ENCODE measurements at regions not wholly inside any gene's neighbourhood (a gene's known extent, or its start where the extent isn't known, plus 50 kb on each side); places are given as distances from the start of the nearest gene placed in this dataset.

- 80 to 85% (median 80%) methylated on average over 2 of the region's 2 CpGs for WGBS, 3 donors
- TF ChIP-seq CTCF (IDR thresholded peaks at IDR 0.05), result no peak
- H3K4me3 ChIP-seq, result no peak overlapping the region
- no peaks in the 10 kb centered on the region for H3K27me3 ChIP-seq (ENCODE audit: insufficient read depth in 3 of 3, low read length in 2 of 3)
- no peaks in the 10 kb centered on the region for H3K36me3 ChIP-seq (ENCODE audit: insufficient read depth in 1 of 2, low read depth in 1 of 2)
- no peaks in the 10 kb centered on the region for H3K9me3 ChIP-seq
- no peak overlapping the region for H3K27ac ChIP-seq
- no peak for ATAC-seq
- no peaks in the 10 kb centered on the region for H3K4me1 ChIP-seq
- no peak for DNase-seq
- intact Hi-C loops (cut with DNase I), result no loop called here
Measured at GRCh38 chr4:187274153-187274552, 550.5 kb upstream of the FAT1 start.

- no peaks in the 10 kb centered on the region for H3K36me3 ChIP-seq (ENCODE audit: insufficient read depth in 1 of 2, low read depth in 1 of 2)
- no peak overlapping the region for H3K27ac ChIP-seq
- H3K4me1 ChIP-seq, result no peaks in the 10 kb centered on the region
- no peak overlapping the region for H3K4me3 ChIP-seq
- H3K27me3 ChIP-seq (ENCODE audit: insufficient read depth in 3 of 3, low read length in 2 of 3), result no peaks in the 10 kb centered on the region
- TF ChIP-seq CTCF (IDR thresholded peaks at IDR 0.05), result no peak
- no peaks in the 10 kb centered on the region for H3K9me3 ChIP-seq
- ATAC-seq (no peak), DNase-seq (no peak)
- intact Hi-C loops (cut with DNase I), result no loop called here
- WGBS, 3 donors, result 59 to 69% (median 60%) methylated on average over 7 of the region's 7 CpGs
Measured at GRCh38 chr4:187276736-187277408, 553.2 kb upstream of the FAT1 start.

GRCh38 chr4:187283201-187283955, 559.7 kb upstream of the FAT1 start:
- no peak for TF ChIP-seq CTCF (IDR thresholded peaks at IDR 0.05)
- intact Hi-C loops (cut with DNase I), result no loop called here
- Histone ChIP-seq H3K27ac (no peak overlapping the region), H3K27me3 (ENCODE audit: insufficient read depth in 3 of 3, low read length in 2 of 3) (no peaks in the 10 kb centered on the region), H3K4me3 (no peak overlapping the region), H3K9me3 (no peaks in the 10 kb centered on the region), H3K36me3 (ENCODE audit: insufficient read depth in 1 of 2, low read depth in 1 of 2) (no peaks in the 10 kb centered on the region), H3K4me1 (no peaks in the 10 kb centered on the region)
- 6 to 17% (median 12%) methylated on average over 10 of the region's 10 CpGs for WGBS, 3 donors
- ATAC-seq (no peak), DNase-seq (no peak)

DNA sequence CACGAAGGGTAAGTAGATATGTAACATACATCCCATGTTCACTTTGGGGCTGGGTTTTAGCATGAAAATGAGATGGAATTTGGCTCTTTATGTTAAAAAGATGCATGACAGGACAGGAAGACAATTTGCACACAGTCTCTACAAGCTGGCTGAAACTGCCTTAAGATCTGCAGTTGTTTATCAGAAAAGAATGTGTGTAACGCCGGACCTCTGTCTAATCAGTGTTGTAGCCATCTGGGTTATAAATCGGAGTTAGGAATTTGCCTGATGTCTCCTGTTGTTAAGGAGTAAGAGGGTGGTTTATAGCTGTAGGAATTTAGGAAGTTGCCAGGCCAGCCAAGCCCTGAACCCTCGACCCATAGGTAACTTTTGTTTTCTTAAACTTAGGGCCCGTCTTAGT, 562.9 kb upstream of the FAT1 start:
- Histone ChIP-seq H3K9me3 (no peaks in the 10 kb centered on the region), H3K4me3 (no peak overlapping the region), H3K36me3 (ENCODE audit: insufficient read depth in 1 of 2, low read depth in 1 of 2) (no peaks in the 10 kb centered on the region), H3K27me3 (ENCODE audit: insufficient read depth in 3 of 3, low read length in 2 of 3) (no peaks in the 10 kb centered on the region), H3K27ac (no peak overlapping the region), H3K4me1 (no peaks in the 10 kb centered on the region)
- no peak for TF ChIP-seq CTCF (IDR thresholded peaks at IDR 0.05)
- 45 to 49% (median 46%) methylated on average over 6 of the region's 6 CpGs for WGBS, 3 donors
- DNase-seq (no peak), ATAC-seq (no peak)
- intact Hi-C loops (cut with DNase I), result no loop called here

Measured in psoas muscle (tissue), 7 donors.